ENCODE measurements at regions not wholly inside any gene's neighbourhood (a gene's known extent, or its start where the extent isn't known, plus 50 kb on each side); places are given as distances from the start of the nearest gene placed in this dataset.

- Histone ChIP-seq H3K4me1 (ENCODE audit: insufficient read depth, low read length) (no peaks in the 10 kb centered on the region), H3K27ac (ENCODE audit: insufficient read length, low read depth, low read length) (no peak overlapping the region), H3K23ac (ENCODE audit: insufficient read length, low read depth, low read length) (no peak overlapping the region), H3K27me3 (ENCODE audit: insufficient read depth, low read length) (no peaks in the 10 kb centered on the region), H3K9me3 (ENCODE audit: control insufficient read depth, low read depth, low read length) (no peaks in the 10 kb centered on the region), H4K8ac (replicated peaks; ENCODE audit: insufficient read length, low read depth, low read length) (no peak overlapping the region), H3K79me1 (ENCODE audit: insufficient read depth, low read depth, low read length, poor library complexity, severe bottlenecking) (no peaks in the 10 kb centered on the region), H3K18ac (ENCODE audit: insufficient read length, low read depth, low read length) (no peak overlapping the region), H3K9ac (ENCODE audit: extremely low read depth, insufficient read length, low read length) (no peak overlapping the region), H2AK5ac (ENCODE audit: insufficient read length, low read length) (no peak overlapping the region), H4K5ac (ENCODE audit: insufficient read length, low read depth, low read length) (no peak overlapping the region), H4K20me1 (ENCODE audit: control insufficient read depth, insufficient read depth, insufficient read length) (no peaks in the 10 kb centered on the region), H3K56ac (ENCODE audit: insufficient read length, low read depth, low read length) (no peak overlapping the region), H4K91ac (ENCODE audit: insufficient read length, low read depth, low read length) (no peak overlapping the region), H2AFZ (ENCODE audit: low read length) (no peak overlapping the region), H3K4me2 (ENCODE audit: insufficient read depth, insufficient read length, low read length) (no peak overlapping the region), H3K4ac (ENCODE audit: low read depth, low read length) (no peak overlapping the region), H3T11ph (ENCODE audit: low read length) (no peak overlapping the region), H3K14ac (ENCODE audit: insufficient read depth, low read length) (no peak overlapping the region), H2BK20ac (ENCODE audit: low read depth, low read length, poor library complexity, severe bottlenecking) (no peak overlapping the region), H2BK5ac (ENCODE audit: insufficient read length, low read length) (no peak overlapping the region), H2BK120ac (ENCODE audit: low read depth, low read length, poor library complexity, severe bottlenecking) (no peak overlapping the region), H3K23me2 (ENCODE audit: insufficient read length, low read depth, low read length, poor library complexity, severe bottlenecking) (no peaks in the 10 kb centered on the region), H2BK12ac (ENCODE audit: insufficient read length, low read depth, low read length) (no peak overlapping the region), H2BK15ac (ENCODE audit: low read depth, low read length) (no peak overlapping the region), H3K79me2 (ENCODE audit: insufficient read depth, low read length) (no peaks in the 10 kb centered on the region)
- H3K4me1 Mint-ChIP-seq = peaks cover 0 to 5% of the 10 kb centered on the region in 2 experiments; a peak in 2 of 4 replicates
- WGBS (ENCODE audit: extremely low coverage, insufficient read length, low lambda C conversion rate) = no CpG with 5 or more reads among the region's 3 CpGs
- H3K4me3 Mint-ChIP-seq = no peak overlapping the region
- no peak overlapping the region for H3K27ac Mint-ChIP-seq
- DNase-seq = no peak
- H3K27me3 Mint-ChIP-seq (ENCODE audit: low read depth) = no peaks in the 10 kb centered on the region
- TF ChIP-seq, protein P1, sequence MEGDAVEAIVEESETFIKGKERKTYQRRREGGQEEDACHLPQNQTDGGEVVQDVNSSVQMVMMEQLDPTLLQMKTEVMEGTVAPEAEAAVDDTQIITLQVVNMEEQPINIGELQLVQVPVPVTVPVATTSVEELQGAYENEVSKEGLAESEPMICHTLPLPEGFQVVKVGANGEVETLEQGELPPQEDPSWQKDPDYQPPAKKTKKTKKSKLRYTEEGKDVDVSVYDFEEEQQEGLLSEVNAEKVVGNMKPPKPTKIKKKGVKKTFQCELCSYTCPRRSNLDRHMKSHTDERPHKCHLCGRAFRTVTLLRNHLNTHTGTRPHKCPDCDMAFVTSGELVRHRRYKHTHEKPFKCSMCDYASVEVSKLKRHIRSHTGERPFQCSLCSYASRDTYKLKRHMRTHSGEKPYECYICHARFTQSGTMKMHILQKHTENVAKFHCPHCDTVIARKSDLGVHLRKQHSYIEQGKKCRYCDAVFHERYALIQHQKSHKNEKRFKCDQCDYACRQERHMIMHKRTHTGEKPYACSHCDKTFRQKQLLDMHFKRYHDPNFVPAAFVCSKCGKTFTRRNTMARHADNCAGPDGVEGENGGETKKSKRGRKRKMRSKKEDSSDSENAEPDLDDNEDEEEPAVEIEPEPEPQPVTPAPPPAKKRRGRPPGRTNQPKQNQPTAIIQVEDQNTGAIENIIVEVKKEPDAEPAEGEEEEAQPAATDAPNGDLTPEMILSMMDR (conservative IDR thresholded peaks at IDR 0.05) = no peak
- peaks cover 0 to 2% (median 0%) of the 10 kb centered on the region in 3 experiments; a peak in 2 of 7 replicates for H3K36me3 Mint-ChIP-seq (ENCODE audit: insufficient read depth in 1 of 3, low read depth in 3 of 3)
- H3K9me3 Mint-ChIP-seq = no peaks in the 10 kb centered on the region
These were observed 67.4 kb downstream of the GTPBP8 start for GRCh38 chr3:113058188-113058587.
